Activated CD4-positive, alpha-beta T cell treated with anti-CD3 and anti-CD28 coated beads, Interleukin-2, amount 50 U/mL, for 16 hours (primary cell): ENCODE measurements at regions not wholly inside any gene's neighbourhood (a gene's known extent, or its start where the extent isn't known, plus 50 kb on each side); places are given as distances from the start of the nearest gene placed in this dataset.
"Not testable (repeated sequence)": the region's sequence is repeated elsewhere in the genome, so short reads cannot be mapped to it uniquely, and the experiment has no call there.

Source experiments
- DNase-seq: peaks from one replicate; pipeline ENCODE4 v3.0.0-alpha.2; 2020

DNA sequence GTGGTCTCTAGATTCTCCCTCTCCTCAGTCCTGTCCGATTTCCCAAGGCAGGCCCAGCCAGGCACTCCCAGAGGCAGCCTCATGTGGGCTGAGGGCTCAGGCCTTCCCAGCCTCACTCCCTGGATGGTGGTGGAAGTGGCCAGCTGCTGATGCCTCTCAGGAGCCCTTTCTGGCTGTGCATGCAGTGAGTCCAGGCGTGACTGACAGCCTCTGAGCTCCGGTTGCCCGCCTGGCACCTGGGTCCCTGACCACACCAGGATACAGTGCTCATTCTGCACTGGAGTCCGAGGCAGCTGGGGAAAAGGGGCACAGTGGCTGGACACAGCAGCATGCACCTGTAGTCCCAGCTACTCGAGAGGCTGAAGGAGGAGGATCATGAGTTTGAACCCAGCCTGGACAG lies 132.6 kb downstream of the CUL2 start:
- no peak for DNase-seq

DNA sequence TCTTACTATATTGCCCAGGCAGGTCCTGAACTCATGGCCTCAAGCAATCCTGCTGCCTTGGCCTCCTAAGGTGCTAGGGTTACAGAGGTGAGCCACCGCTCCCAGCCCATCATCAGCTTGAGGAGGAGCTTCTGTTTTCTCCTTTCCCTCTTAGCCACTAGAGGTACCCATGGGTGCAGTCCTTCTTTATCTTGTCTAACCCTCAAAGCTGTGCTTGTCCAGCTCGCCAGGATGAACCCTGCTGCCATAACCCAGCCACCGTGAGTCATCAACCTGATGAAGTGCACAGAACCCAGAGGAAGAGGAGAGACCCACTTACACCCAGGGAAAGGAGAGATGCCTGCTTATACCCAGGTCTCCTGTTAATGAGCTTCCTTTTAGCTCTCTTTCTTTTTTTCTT lies 133.4 kb downstream of the CUL2 start:
- no peak for DNase-seq

DNA sequence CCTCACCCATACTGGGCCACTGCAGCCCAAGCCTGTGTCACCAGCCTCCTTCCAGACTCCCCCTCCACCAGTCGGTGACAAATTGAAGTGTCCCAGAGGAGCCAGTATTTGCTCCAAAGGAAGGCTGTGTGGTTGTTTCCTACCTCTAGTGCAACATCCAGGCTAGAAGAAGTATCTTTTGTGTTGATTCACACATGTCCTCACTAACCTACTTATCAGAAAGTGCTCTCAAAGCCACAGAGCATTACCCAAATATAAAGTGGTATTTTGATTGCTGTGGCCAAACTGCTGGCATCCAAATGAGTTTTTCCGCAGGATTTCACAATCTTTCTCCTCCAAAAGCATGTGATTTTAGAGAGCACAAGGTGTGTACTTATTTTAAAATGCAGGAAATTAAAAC lies 134.8 kb downstream of the CUL2 start:
- DNase-seq, result no peak

DNA sequence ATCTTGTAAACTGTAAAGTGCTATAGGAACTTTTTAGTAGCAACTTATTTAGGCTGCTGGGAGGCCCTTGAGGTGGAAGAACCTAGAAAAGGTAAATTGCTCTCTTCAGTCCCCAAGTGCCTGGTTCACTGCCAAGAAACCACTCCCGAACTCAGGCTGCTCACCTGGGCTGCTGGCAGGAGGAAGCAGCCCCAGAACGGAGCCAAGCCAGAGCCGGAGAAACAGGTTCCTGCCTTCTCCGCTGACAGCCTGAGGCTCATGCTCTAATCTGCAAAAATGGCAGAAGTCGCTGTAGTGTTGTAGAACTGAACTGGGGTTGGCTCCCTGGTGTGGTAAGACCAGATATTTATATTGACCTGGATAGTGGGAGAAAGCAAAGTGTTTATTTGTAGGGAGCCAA lies 136.0 kb downstream of the CUL2 start:
- no peak for DNase-seq

DNA sequence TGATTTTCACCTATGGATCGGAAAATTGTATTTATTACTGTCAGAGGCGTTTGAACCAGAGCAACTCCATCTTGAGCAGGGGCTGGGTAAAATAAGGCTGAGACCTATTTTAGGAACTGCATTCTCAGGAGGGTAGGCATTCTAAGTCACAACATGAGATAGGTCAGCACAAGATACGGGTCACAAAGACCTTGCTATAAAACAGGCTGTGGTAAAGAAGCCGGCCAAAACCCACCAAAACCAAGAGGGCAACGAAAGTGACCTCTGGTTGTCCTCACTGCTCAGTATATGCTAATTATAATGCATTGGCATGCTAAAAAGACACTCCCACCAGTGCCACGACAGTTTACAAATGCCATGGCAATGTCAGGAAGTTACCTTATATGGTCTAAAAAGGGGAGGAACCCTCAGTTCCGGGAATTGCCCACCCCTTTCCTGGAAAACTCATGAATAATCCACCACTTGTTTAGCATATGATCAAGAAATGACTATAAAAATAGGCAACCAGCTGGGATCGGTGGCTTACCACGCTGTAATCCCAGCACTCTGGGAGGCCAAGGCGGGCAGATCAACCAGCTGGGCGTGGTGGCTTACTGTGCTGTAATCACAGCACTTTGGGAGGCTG lies 136.3 kb upstream of the PARD3 start:
- peak; percentile 32 for DNase-seq

DNA sequence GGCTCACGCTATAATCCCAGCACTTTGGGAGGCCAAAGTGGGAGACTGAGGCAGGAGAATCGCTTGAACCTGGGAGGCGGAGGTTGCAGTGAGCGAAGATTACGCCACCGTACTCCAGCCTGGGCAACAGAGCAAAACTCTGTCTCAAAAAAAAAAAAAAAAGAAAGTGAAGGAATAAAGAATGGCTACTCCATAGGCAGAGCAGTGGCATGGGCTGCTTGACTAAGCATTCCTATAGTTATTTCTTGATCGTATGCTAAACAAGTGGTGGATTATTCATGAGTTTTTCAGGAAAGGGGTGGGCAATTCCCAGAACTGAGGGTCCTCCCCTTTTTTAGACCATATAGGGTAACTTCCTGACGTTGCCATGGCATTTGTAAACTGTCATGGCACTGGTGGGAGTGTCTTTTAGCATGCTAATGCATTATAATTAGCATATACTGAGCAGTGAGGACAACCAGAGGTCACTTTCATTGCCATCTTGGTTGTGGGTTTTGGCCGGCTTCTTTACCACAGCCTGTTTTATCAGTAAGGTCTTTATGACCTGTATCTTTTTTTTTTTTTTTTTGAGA lies 130.9 kb upstream of the PARD3 start:
- not testable (repeated sequence) for DNase-seq

DNA sequence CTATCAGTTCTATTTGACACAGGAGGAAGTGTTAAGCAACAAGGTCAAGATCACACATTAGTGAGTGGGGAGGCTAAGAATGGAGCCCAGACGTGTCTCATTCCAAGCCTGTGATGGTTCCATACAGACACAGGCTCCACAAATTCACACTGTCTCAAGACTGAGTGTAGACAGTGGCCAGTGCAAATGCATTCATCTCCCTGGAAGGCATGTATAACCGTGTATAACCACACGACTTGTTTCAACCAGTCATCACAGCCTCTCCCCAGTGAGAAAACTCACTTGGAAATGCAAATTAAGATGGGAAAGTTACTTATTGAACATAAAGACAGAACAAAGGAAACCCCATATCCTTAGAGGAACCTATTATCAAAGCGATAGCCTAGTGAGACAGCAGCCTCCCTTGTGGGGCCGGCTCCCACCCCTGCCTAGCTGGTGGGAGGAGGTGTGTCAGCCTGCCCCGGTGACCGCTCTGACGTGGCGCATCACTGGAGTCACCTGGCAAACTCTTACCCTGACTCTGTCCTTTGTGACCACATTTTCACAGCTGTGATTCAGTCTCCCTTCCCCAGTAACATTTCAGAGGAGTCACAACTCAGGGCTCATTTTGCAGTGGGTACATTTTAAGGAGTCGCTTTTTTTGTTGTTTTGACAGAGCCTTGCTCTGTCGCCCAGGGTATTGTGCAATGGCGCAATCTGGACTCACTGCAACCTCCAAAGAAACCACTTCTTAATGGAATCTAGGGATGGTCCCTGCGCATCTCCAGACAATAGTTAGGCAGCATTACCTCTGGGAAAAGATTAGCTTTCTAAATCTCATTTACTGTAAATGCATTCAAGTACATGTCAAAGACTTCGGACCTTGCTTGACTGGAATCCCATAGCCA lies 126.6 kb upstream of the PARD3 start:
- no peak for DNase-seq

DNA sequence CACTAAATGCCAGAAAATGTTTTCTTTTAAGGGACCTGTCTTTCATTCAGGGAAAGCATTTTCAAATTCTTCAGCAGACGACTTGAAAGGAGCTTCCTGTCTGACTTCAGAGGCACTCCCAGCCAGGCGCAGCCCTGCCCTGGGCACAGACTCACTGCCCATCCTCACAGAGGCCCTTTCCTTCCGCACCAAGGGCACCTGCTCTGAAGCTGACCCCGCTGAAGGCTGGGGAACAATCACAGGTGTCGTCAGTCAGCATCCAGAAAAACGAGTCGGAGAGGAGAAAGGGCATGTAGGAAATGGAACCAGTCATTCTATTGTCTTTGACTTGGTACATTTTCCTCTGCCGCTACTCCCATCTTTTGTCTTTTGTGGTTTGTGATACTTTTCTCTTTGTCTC lies 125.3 kb upstream of the PARD3 start:
- DNase-seq, result no peak

DNA sequence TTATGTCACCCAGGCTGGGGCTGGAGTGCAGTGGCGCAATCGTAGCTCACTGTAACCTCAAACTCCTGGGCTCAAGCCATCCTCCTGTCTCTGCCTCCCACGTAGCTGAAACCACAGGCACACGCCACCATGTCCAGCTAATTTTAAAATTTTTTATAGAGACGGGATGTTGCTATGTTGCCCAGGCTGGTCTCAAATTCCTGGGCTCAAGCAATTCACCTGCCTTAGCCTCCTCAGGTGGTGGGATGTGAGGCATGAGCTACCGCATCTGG lies 123.2 kb upstream of the PARD3 start:
- DNase-seq, result no peak

DNA sequence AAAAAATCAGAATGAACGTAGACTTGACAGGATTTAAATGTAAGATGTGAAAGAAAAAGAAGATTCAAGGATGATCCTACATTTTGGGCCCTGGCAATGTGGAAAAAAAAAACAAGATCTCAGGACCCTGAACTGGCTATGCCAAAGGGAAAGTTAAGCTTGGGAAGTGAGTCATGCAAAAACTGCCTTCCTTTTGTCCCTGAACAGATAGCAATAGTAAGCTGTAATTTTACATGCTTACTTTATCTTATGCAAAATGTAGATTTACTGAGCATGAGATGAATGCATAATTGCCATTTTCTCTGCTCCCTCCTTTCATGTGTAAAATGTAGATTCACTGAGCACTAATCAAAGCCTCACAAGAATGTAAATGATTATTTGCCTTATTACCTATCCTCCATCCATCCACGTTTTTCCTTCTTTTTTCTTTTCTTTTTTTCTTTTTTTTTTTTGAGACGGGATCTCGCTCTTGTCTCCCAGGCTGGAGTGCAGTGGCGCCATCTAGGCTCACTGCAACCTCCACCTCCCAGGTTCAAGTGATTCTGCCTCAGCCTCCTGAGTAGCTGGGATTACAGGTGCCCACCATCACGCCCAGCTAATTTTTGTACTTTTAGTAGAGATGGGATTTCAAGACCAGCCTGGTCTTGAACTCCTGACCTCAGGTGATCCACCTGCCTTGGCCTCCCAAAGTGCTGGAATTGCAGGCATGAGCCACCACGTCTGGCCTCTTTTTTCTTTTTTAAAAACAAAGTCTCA lies 122.7 kb upstream of the PARD3 start:
- not testable (repeated sequence) for DNase-seq

DNA sequence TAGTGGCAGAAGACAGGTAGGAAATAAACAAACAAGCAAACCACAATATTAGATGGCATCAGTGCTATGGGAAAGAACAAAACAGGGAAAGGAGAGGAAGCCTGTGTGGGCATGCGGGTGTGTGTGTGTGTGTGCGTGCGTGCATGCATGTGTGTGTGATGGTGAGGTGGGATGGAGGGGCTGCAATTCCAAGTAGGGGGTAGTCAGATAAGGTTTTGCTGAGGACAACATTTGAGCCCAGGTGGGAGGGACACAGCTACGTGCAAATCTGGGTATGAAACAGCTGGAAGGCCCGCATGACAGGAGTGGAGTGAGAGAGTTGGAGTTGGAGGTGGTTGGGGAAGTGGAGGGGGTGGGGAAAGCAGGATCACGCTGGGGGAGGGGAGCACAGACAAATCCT lies 121.0 kb upstream of the PARD3 start:
- DNase-seq, result no peak

DNA sequence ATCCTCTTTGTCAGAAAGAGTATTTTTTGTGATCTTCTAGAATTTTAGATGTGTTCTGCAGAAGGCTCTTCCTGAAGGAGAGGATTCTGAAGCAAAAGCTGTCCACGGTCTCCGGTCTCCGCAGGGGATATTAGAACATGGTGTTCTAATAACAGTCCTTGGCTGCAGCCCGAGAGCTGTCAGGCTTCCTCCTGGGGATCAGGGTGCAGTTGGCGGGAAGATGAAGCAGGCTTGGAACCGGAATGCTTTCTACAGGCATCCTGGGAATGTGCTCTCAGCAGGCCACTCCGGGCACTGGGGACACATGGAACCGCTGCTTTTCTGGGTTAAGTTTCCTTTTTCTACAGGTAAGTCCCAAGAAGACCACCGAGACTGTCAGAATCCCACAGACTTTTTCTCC lies 118.6 kb upstream of the PARD3 start:
- no peak for DNase-seq

DNA sequence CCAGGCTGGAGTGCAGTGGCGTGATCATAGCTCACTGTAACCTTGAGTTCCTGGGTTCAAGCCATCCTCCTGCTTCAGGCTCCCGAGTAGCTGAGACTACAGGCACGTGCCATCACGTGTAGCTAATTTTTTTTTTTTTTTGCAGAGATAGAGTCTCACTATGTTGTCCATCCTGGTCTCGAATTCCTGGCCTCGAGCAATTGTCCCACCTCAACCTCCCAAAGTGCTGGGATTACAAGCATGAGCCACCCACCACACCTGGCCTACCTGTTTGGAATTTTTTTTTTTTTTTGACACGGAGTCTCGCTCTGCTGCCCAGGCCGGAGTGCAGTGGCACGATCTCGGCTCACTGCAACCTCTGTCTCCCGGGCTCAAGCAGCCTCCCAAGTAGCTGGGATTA lies 117.1 kb upstream of the PARD3 start:
- DNase-seq, result no peak

DNA sequence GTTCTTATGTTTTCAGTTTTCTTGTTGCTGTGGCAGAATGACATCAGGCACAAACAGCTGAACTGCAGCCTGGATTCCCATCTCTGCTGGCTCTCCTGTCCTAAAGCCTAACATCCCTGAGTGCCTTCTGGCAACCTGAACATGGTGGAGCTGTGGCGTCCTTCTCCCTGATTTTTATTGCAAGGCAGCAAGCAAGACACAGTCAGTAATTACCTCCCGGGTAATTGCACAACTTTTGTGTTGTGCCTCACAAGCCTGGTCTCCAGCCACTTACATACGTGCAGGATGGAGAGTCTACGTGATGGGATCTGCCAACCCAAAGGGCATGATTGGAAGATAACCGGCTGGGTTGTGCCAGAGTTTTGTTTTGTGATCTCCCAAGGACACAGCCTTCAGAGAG lies 116.1 kb upstream of the PARD3 start:
- DNase-seq, result no peak

DNA sequence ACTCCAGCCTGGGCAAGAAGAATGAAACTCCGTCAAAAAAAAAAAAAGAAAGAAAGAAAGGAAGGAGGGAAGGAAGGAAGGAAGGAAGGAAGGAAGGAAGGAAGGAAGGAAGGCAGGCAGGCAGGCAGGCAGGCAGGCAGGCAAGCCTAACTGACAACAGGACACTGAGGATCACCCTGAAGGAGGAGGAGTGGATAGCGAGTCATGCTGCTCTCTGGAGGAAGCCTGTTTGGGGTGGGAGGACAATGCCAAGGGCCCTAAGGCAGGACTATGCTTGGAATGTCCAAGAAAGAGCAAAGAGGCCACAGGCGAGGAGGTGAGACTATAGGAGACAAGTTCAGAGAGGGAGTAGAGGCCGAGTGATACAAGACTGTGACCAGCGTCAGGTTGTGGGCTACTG lies 107.0 kb upstream of the PARD3 start:
- no peak for DNase-seq

DNA sequence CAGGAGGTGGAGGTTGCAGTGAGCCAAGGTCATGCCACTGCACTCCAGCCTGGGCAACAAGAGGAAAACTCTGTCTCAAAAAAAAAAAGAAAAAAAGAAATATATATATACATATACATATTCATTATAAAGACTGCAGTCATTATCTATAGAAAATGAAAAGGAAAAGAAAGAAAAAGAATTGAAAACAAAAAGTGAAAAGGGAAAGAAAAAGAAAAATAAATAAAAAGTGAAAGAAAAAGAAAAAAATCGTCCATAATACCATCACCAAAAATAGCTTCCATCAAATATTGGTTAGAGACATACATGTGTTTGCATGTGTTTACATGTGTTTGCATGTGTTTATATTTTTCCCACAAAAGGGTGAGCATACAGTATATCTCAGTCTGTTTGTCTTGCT lies 105.5 kb upstream of the PARD3 start:
- DNase-seq, result no peak

DNA sequence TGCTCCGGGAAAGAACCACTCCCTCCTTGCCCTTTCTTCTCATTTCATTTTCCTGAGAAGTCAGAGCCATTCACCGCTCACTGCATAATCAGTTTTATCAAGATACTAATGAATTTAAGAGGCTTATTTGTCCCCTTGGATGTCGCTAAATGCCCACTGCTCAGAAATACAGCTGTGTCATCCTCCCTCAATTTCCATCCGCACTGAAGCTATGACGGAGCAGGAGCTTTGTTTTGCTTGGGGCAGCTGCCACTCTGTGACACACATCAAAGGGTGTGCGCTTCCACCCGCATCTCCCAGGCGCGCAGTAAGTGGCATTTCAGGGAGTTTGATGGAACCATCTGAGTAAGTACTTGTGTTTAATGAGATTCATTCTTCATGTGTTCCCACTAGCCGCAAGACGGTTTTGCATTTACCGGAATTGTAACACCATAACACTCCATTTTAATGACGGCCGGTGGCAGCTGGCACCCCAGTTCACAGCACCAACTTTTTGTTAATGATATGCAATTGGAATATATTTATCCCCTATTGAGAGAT lies 103.8 kb upstream of the PARD3 start:
- DNase-seq, result no peak

DNA sequence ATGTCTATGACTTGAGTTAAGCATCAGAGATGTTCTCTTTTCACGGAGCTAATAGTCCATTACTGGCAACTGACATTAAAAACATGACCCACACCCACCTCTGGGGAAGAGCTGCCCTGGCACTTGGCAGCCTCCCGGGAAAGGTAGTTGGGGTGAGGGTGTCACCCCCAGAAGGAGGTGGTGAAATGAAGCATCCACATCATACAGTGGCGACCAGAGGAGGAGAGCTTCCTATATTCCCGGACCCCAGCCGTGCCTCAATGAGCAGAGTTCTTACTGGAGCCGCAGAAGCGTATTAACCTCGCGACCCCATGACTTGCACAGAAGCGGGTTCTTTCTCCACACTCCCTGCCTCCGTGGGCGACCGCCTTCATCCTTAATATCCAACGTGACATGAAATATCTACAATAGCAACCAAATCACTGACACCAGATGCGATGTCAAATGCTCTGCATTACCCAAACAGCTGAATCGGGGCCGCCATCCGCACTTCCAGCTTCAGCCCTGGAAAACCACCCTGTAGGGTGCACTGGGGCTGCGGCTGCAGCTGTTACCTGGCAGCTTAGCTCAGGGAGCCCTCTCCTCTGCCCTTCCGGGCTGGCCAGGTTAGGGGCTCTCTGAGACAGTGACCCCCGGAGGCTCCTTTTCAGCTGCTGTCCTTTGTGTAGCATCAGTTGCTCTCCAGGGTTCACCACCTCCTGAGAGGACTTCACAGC lies 103.1 kb upstream of the PARD3 start:
- DNase-seq, result no peak

DNA sequence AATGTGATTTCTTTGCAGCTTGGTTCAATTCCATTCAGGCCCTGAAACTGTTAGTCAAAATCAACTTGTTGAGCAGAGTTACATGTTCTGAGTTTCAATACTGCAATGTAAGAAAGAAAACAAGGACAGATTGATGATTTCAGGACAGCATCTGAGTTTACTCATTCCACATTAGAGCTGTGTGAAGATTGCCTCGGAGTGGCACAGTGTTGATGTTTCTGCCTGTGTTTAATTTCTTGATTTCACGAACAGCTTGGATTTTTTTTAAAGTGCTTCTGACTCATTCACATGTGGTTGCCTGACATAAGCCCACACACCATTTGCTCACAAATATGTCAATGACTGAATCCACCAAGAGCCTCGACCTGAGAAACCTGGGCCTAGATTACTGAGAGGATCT lies 101.2 kb upstream of the PARD3 start:
- DNase-seq, result peak; percentile 27

DNA sequence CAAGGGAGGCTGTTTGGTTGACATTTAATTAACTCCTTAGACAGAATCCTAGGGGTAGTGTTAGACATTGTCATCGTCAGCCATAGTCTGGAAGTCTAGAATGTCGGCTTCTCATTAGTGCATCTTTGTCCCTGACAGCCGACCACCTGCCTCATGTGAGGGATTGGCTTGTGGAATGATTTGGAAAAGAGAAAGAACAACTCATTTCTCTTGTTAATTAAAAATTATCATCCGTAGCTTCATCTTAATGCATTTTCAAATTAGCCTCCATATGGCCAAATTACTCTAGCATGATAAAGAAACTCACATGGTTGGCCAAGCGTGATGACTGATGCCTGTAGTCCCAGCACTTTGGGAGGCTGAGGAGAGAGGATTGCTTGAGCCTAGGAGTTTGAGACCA lies 97.7 kb upstream of the PARD3 start:
- no peak for DNase-seq

DNA sequence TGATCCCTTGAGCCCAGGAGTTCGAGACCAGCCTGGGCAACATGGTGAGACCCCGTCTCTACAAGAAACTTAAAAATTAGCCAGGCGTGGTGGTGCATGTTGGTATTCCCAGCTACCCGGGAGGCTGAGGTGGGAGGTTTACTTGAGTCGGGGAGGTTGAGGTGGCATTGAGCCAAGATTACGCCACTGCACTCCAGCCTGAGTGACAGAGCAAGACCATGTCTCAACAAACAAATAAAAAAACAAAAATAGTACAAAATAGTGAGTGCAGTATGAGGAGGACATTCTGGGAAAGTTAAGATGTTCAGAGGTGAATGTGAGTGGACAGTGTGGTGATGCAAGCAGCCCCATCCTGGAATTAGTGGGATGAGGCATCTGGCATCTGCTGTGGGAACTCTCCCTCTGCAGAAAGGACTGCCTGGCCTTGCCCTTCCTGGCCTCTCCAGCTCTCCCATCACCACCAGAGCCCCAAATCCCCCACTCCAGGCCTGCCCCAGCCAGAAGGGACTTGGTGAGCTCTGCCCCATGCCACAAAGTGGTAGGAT lies 96.6 kb upstream of the PARD3 start:
- DNase-seq, result no peak

DNA sequence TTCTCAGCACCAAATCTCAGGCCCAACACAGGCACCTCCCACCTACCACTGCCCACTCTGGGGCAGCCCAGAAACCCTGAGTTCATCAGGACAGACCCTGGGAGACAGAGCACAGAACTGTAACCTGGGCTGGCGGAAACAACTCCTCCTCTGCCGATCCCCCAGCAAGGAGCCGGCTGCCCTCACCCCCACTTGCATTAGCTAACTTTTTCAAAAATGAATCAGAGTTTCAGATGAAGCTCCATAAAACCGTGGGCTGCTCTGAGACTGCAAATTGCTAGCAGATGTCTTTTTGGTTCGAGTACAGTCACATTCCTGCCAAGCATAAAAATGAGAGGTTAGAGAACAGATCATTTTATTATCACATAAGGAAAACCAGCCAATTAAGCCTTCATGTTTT lies 93.4 kb upstream of the PARD3 start:
- no peak for DNase-seq
